Erythroblast (primary cell): ENCODE measurements at regions not wholly inside any gene's neighbourhood (a gene's known extent, or its start where the extent isn't known, plus 50 kb on each side); places are given as distances from the start of the nearest gene placed in this dataset.

Experiments used
- GATA1 ChIP-seq: IDR thresholded peaks from 2 replicates; pipeline ENCODE4 v1.6.1; 2011; ENCODE audit warnings: low read depth, mild to moderate bottlenecking, control low read depth, low read length, moderate library complexity
- POLR2A ChIP-seq: IDR thresholded peaks from 2 replicates; pipeline ENCODE4 v1.6.1; 2011; ENCODE audit warnings: mild to moderate bottlenecking, low read length

- TF ChIP-seq POLR2A (no peak), GATA1 (no peak)
Measured at GRCh38 chr5:155189476-155189875, 175.9 kb downstream of the KIF4B start.
